ENCODE measurements at regions not wholly inside any gene's neighbourhood (a gene's known extent, or its start where the extent isn't known, plus 50 kb on each side); places are given as distances from the start of the nearest gene placed in this dataset.

GRCh38 chr3:189118896-189119295 lies 52.9 kb upstream of the TPRG1 start:
- no peak for DNase-seq

DNA sequence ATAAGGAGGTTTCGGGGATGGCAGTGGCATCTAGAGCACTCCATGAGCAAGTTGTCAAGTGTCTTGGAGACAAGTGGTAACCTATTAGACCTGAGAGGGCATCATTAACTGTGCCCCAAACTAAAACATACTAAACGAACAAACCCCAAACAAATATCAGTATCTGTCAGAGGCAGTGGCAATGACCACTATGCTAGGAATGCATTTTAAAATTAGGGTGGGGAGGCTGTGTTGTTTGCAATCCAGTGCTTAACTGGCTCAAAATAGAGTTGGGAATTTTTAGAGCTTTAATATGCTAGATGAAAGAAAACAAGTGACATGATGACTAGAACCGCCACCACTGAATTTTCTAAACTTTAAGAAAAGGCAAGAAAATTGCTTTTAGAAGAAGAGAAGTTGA lies 51.8 kb upstream of the TPRG1 start:
- DNase-seq: no peak

GRCh38 chr3:189121092-189121491 lies 50.7 kb upstream of the TPRG1 start:
- DNase-seq: no peak
